SK-N-SH (cell line): ENCODE measurements at regions not wholly inside any gene's neighbourhood (a gene's known extent, or its start where the extent isn't known, plus 50 kb on each side); places are given as distances from the start of the nearest gene placed in this dataset.
"Not testable (repeated sequence)": the region's sequence is repeated elsewhere in the genome, so short reads cannot be mapped to it uniquely, and the experiment has no call there.

ENCODE experiments used
- CTCF ChIP-seq: fragments of 200-600 bp; sonication (generic); IDR thresholded peaks from 2 replicates; pipeline ENCODE4 v1.6.1; 2017; ENCODE audit warnings: antibody characterized with exemption, mild to moderate bottlenecking, moderate library complexity
- FOXM1 ChIP-seq: IDR thresholded peaks from 2 replicates; pipeline ENCODE4 v1.4.0; 2012; ENCODE audit warnings: low read depth, mild to moderate bottlenecking
- MXI1 ChIP-seq: IDR thresholded peaks from 2 replicates; pipeline ENCODE4 v1.6.1; 2012; ENCODE audit warnings: mild to moderate bottlenecking, low read depth, low read length, improper control_type of control experiment
- RFX5 ChIP-seq: IDR thresholded peaks from 2 replicates; pipeline ENCODE4 v1.6.1; 2012; ENCODE audit warnings: mild to moderate bottlenecking, improper control_type of control experiment, low read length
- USF2 ChIP-seq: fragments of 150-350 bp; IDR thresholded peaks from 2 replicates; pipeline ENCODE4 v1.6.1; 2017; ENCODE audit warnings: antibody characterized with exemption, low read length, low read depth, borderline replicate concordance
- YY1 ChIP-seq: IDR thresholded peaks from 2 replicates; pipeline ENCODE4 v1.4.0; 2012; ENCODE audit warnings: low read depth, mild to moderate bottlenecking

- TF ChIP-seq FOXM1, CTCF, MXI1, RFX5, YY1, USF2: not testable (repeated sequence)
Observed at GRCh38 chr10:84602543-84602942, 274.2 kb downstream of the CCSER2 start.
